CD4-positive, alpha-beta T cell (primary cell): ENCODE measurements at regions not wholly inside any gene's neighbourhood (a gene's known extent, or its start where the extent isn't known, plus 50 kb on each side); places are given as distances from the start of the nearest gene placed in this dataset.

Source experiments
- ATAC-seq: fragments of 200-7000 bp; cut with Tn5 transposase; one replicate; pipeline ENCODE4 v1.10.0; 2022; ENCODE audit warnings: mild to moderate bottlenecking; ENCODE audit not compliant: poor library complexity
- CTCF ChIA-PET: fragments of 350-600 bp; sonication (Branson Sonifier 250); formaldehyde crosslinking; loops from one replicate; lab custom pipeline; 2021; ENCODE audit warnings: antibody characterized with exemption, inconsistent platforms; lab: Charles Lee
- POLR2A ChIA-PET: fragments of 350-600 bp; sonication (Branson Sonifier 250); formaldehyde crosslinking; loops from one replicate; lab custom pipeline; 2021; ENCODE audit warnings: antibody characterized with exemption, inconsistent platforms; lab: Charles Lee
- DNase-seq, 14 experiments: peaks; one replicate each; pipeline ENCODE4 v3.0.0-alpha.2; 2013 to 2020; ENCODE audit warnings: mixed read lengths in 2 of 14
- H3K27ac ChIP-seq, 2 donors: one replicate each; pipeline versions ENCODE4 v1.5.1 to v1.7.0; 2013; ENCODE audit warnings: low read length in 2 of 2, low read depth in 1 of 2, mild to moderate bottlenecking in 1 of 2
- H3K27me3 ChIP-seq, 2 experiments: 1 replicate in 1 of 2; 2 replicates in 1 of 2; pipeline versions ENCODE4 v1.6.1 to v1.7.0; 2013; ENCODE audit warnings: low read length in 2 of 2, control low read depth in 1 of 2, mild to moderate bottlenecking in 1 of 2, moderate library complexity in 1 of 2; ENCODE audit not compliant: insufficient read depth in 2 of 2, control insufficient read depth in 1 of 2
- H3K36me3 ChIP-seq: one replicate; pipeline ENCODE4 v1.6.1; 2013; ENCODE audit warnings: low read length, control low read depth; ENCODE audit not compliant: insufficient read depth
- H3K4me1 ChIP-seq: one replicate; pipeline ENCODE4 v1.6.1; 2013; ENCODE audit warnings: low read length, control low read depth; ENCODE audit not compliant: insufficient read depth
- H3K4me3 ChIP-seq: one replicate; pipeline ENCODE4 v1.5.1; 2013; ENCODE audit warnings: mild to moderate bottlenecking, low read length, moderate library complexity
- H3K9me3 ChIP-seq, 2 experiments: 1 replicate in 1 of 2; 2 replicates in 1 of 2; pipeline versions ENCODE4 v1.6.1 to v1.7.0; 2013; ENCODE audit warnings: low read length in 2 of 2, mild to moderate bottlenecking in 2 of 2, control low read depth in 1 of 2, moderate library complexity in 1 of 2; ENCODE audit not compliant: control insufficient read depth in 1 of 2, insufficient read depth in 1 of 2
- H3K27ac Mint-ChIP-seq: one replicate; pipeline ENCODE4 v1.8.0; 2020; ENCODE audit warnings: mixed read lengths
- H3K27me3 Mint-ChIP-seq: one replicate; pipeline ENCODE4 v1.8.0; 2021; ENCODE audit warnings: mixed read lengths
- H3K36me3 Mint-ChIP-seq: one replicate; pipeline ENCODE4 v1.8.0; 2021; ENCODE audit warnings: low read depth, mixed read lengths
- H3K4me1 Mint-ChIP-seq: one replicate; pipeline ENCODE4 v1.8.0; 2021; ENCODE audit warnings: low read depth, mixed read lengths
- H3K4me3 Mint-ChIP-seq: one replicate; pipeline ENCODE4 v1.8.0; 2020; ENCODE audit warnings: mild to moderate bottlenecking, mixed read lengths
- H3K9me3 Mint-ChIP-seq: one replicate; pipeline ENCODE4 v1.8.0; 2020; ENCODE audit warnings: mixed read lengths
- CTCF ChIP-seq: fragments of 200-600 bp; IDR thresholded peaks from one replicate; pipeline ENCODE4 v1.8.0; 2022; ENCODE audit warnings: antibody characterized with exemption, mild to moderate bottlenecking
- intact Hi-C, 2 experiments: fragments of 100-400 bp; cut with DNase I in 1 of 2; cut with micrococcal nuclease in 1 of 2; formaldehyde crosslinking; loops; one replicate each; pipeline versions ENCODE4 v1.15.1 to v1.9.0; 2023 to 2025; cut with DNase I, micrococcal nuclease

DNA sequence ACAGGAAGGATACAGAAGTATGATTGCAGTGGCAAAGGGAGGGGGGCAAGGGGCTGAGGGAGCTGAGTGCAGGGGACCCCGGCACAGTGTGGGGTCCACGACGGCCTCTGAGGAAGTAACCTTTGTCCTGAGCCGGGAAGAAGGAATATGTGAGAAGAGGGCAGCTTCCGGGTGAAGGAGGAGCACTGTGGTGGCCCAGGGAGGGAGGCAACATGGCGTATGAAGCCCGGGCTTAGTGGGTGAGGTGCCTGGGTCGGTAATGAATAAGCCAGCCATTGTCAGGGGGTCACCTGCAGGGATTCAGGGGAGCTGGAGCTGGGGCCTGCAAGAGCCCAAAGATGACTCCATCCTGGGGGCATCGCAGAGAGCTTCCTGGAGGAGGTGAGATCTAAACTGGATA is 200.4 kb downstream of the FOXD2 start:
- Histone ChIP-seq H3K4me1 (no peaks in the 10 kb centered on the region), H3K27ac (no peak overlapping the region), H3K9me3 (peaks cover 0 to 5% of the 10 kb centered on the region in 2 experiments), H3K4me3 (no peak overlapping the region), H3K36me3 (no peaks in the 10 kb centered on the region), H3K27me3 (peaks cover 0 to 7% of the 10 kb centered on the region in 2 experiments)
- POLR2A ChIA-PET = no interaction called here
- intact Hi-C loops = no loop called here
- Mint-ChIP-seq H3K27ac (no peak overlapping the region), H3K9me3 (no peaks in the 10 kb centered on the region), H3K36me3 (no peaks in the 10 kb centered on the region), H3K27me3 (peaks cover 29% of the 10 kb centered on the region), H3K4me3 (no peak overlapping the region), H3K4me1 (no peaks in the 10 kb centered on the region)
- DNase-seq (no peak), ATAC-seq (no peak)
- CTCF ChIA-PET = no interaction called here
- no peak for TF ChIP-seq CTCF

GRCh38 chr1:47638713-47639112 is 200.9 kb downstream of the FOXD2 start:
- H3K27me3 Mint-ChIP-seq = peaks cover 29% of the 10 kb centered on the region
- Histone ChIP-seq H3K36me3 (no peaks in the 10 kb centered on the region), H3K4me3 (no peak overlapping the region), H3K27me3 (peaks cover 0 to 7% of the 10 kb centered on the region in 2 experiments), H3K4me1 (no peaks in the 10 kb centered on the region), H3K27ac (no peak overlapping the region), H3K9me3 (peaks cover 0 to 5% of the 10 kb centered on the region in 2 experiments)
- no peaks in the 10 kb centered on the region for H3K4me1 Mint-ChIP-seq
- H3K36me3 Mint-ChIP-seq = no peaks in the 10 kb centered on the region
- ATAC-seq = no peak
- intact Hi-C loops = no loop called here
- no peak for TF ChIP-seq CTCF
- H3K9me3 Mint-ChIP-seq = no peaks in the 10 kb centered on the region
- POLR2A ChIA-PET = no interaction called here
- CTCF ChIA-PET = no interaction called here
- H3K4me3 Mint-ChIP-seq = no peak overlapping the region
- DNase-seq = no peak
- H3K27ac Mint-ChIP-seq = no peak overlapping the region

DNA sequence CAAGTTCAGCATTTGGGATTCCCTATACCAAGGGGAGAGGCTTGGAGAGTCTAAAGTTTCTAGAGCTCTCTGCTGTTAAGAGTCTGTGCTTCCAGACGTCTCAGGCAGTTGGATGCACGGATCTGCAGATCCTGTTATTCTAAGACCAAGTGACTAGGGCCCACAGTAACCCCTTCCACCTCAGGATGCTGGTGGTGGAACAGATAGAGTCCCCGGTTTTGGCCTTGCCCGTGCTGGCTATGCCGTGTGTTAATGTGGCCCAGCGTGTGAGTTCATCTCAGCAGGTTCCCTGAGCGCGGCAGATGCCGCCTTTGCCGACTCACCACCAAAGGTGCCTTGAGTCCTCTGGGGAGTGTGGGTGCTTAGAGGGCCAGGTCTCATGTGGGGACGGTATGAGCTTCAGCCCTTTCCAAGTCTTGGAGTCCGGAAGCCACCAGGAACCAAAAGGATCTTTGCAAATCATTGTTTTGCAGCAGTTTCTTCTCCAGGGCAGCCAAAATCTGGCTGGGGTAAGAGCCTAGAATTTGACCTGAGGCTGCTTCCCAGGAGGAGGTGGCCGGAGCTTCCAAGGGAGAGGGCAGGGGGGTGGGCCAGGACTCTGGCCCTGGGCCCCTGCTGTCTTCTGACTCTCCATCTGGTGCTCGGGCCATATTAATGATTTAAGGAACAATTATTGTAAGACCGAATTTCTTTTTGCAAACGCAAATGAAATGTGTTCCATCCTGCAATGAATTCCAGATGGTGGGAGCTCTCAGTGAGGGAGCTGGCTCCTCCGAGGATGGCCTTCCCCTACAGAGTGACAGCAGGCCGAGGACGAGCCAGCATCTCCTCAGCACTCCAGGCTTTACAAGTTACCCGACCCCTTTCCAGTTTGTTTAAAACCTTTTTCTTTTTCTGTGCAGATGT is 205.7 kb downstream of the FOXD2 start:
- ATAC-seq (no peak), DNase-seq (no peak)
- H3K4me3 Mint-ChIP-seq = no peak overlapping the region
- Histone ChIP-seq H3K4me3 (no peak overlapping the region), H3K36me3 (no peaks in the 10 kb centered on the region), H3K27ac (no peak overlapping the region), H3K9me3 (no peaks in the 10 kb centered on the region), H3K27me3 (peaks cover 0 to 3% of the 10 kb centered on the region in 2 experiments), H3K4me1 (no peaks in the 10 kb centered on the region)
- H3K4me1 Mint-ChIP-seq = no peaks in the 10 kb centered on the region
- H3K9me3 Mint-ChIP-seq = no peaks in the 10 kb centered on the region
- H3K27me3 Mint-ChIP-seq = peaks cover 37% of the 10 kb centered on the region
- H3K27ac Mint-ChIP-seq = no peak overlapping the region
- ChIA-PET CTCF (no interaction called here), POLR2A (no interaction called here)
- no peaks in the 10 kb centered on the region for H3K36me3 Mint-ChIP-seq
- no peak for TF ChIP-seq CTCF
- intact Hi-C loops = no loop called here
